D341Med (cell line): ENCODE measurements at regions not wholly inside any gene's neighbourhood (a gene's known extent, or its start where the extent isn't known, plus 50 kb on each side); places are given as distances from the start of the nearest gene placed in this dataset.
"Not testable (repeated sequence)": the region's sequence is repeated elsewhere in the genome, so short reads cannot be mapped to it uniquely, and the experiment has no call there.

Experiments used
- DNase-seq: peaks from one replicate; pipeline ENCODE4 v3.0.0; 2012; ENCODE audit warnings: low spot score

GRCh38 chr14:37712476-37712860, 117.0 kb downstream of the TTC6 start:
- not testable (repeated sequence) for DNase-seq

- DNase-seq: no peak
These were observed 117.6 kb downstream of the TTC6 start for GRCh38 chr14:37712976-37713431.

- no peak for DNase-seq
These were observed 124.7 kb downstream of the TTC6 start for GRCh38 chr14:37720131-37720530.

- no peak for DNase-seq
These were observed 126.7 kb downstream of the TTC6 start for GRCh38 chr14:37721976-37722659.

GRCh38 chr14:37723515-37723914, 128.1 kb downstream of the TTC6 start:
- DNase-seq: no peak

GRCh38 chr14:37726708-37727107, 131.3 kb downstream of the TTC6 start:
- no peak for DNase-seq

- no peak for DNase-seq
These were observed 133.8 kb downstream of the TTC6 start for GRCh38 chr14:37729218-37729617.

- DNase-seq: no peak
These were observed 135.7 kb downstream of the TTC6 start for GRCh38 chr14:37731094-37731493.

- DNase-seq: no peak
These were observed 150.2 kb downstream of the TTC6 start for GRCh38 chr14:37745657-37746056.

GRCh38 chr14:37746140-37746832, 150.9 kb downstream of the TTC6 start:
- no peak for DNase-seq

- DNase-seq: no peak
These were observed 158.0 kb downstream of the TTC6 start for GRCh38 chr14:37753459-37753858.

GRCh38 chr14:37760275-37760674, 164.8 kb downstream of the TTC6 start:
- not testable (repeated sequence) for DNase-seq

- DNase-seq: no peak
These were observed 167.8 kb downstream of the TTC6 start for GRCh38 chr14:37763266-37763665.

- DNase-seq: not testable (repeated sequence)
These were observed 176.9 kb downstream of the TTC6 start for GRCh38 chr14:37772283-37772682.

- DNase-seq: no peak
These were observed 181.5 kb downstream of the TTC6 start for GRCh38 chr14:37776791-37777499.

GRCh38 chr14:37778135-37778943, 182.9 kb downstream of the TTC6 start:
- no peak for DNase-seq

- DNase-seq: no peak
These were observed 184.1 kb downstream of the TTC6 start for GRCh38 chr14:37779480-37779879.

GRCh38 chr14:37780731-37781130, 185.3 kb downstream of the TTC6 start:
- DNase-seq: not testable (repeated sequence)

- not testable (repeated sequence) for DNase-seq
These were observed 188.9 kb downstream of the TTC6 start for GRCh38 chr14:37784203-37784826.

- DNase-seq: not testable (repeated sequence)
These were observed 189.4 kb downstream of the TTC6 start for GRCh38 chr14:37784827-37785223.

- not testable (repeated sequence) for DNase-seq
These were observed 189.9 kb downstream of the TTC6 start for GRCh38 chr14:37785298-37785697.
